Left ventricle myocardium inferior (tissue), 1 donor: ENCODE measurements at regions not wholly inside any gene's neighbourhood (a gene's known extent, or its start where the extent isn't known, plus 50 kb on each side); places are given as distances from the start of the nearest gene placed in this dataset.

Source experiments
- DNase-seq: peaks from one replicate; pipeline ENCODE4 v3.0.0-alpha.2; 2020
- H3K27ac ChIP-seq: fragments of 200-600 bp; replicated peaks from 2 replicates; pipeline ENCODE4 v1.8.0; 2021
- H3K27me3 ChIP-seq: fragments of 200-600 bp; 2 replicates; pipeline ENCODE4 v1.8.0; 2021; ENCODE audit warnings: low read depth
- H3K36me3 ChIP-seq: fragments of 200-600 bp; 2 replicates; pipeline ENCODE4 v1.8.0; 2021
- H3K4me1 ChIP-seq: fragments of 200-600 bp; 2 replicates; pipeline ENCODE4 v1.8.0; 2021
- H3K4me3 ChIP-seq: fragments of 200-600 bp; 2 replicates; pipeline ENCODE4 v1.8.0; 2021; ENCODE audit warnings: mild to moderate bottlenecking, moderate library complexity
- H3K9me3 ChIP-seq: fragments of 200-600 bp; replicated peaks from 2 replicates; pipeline ENCODE4 v1.8.0; 2021
- intact Hi-C: fragments of 100-400 bp; cut with micrococcal nuclease; formaldehyde crosslinking; loops from one replicate; pipeline ENCODE4 v1.11.0; 2022
- TF ChIP-seq, protein P1 (sequence below): fragments of 200-600 bp; IDR thresholded peaks from 2 replicates; pipeline ENCODE4 v1.8.0; 2021; ENCODE audit warnings: antibody characterized with exemption, mild to moderate bottlenecking, borderline replicate concordance
- donor health status: DM: no; HTN: yes; CAD: no; lungs with severe emphysema.

DNA sequence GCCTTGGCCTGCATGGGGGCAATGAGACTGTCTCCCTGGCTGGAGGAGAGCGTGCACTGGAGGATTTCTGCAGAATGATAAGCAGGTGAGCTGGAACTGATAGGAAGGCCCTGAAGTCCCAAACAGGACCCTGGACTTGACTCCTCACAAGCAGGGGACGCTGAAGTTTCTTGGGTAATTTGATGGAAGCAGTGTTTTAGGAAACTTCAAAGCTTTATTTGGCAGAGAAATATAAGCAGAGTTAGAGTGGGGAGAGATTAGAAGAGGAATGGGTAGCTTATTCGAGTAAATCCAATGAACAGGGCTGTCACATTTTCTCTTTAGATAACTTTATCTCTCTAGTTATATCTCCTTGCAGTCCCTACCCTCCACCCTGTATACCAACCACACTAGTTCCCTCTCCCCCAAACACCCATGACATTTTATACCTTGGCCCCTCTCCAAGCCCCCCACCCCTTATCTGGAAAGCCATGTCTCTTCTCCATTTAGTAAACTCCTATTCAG lies 73.6 kb upstream of the IGFBP5 start:
- DNase-seq = no peak
- H3K9me3 ChIP-seq = peaks cover 9% of the 10 kb centered on the region
- TF ChIP-seq, protein P1, sequence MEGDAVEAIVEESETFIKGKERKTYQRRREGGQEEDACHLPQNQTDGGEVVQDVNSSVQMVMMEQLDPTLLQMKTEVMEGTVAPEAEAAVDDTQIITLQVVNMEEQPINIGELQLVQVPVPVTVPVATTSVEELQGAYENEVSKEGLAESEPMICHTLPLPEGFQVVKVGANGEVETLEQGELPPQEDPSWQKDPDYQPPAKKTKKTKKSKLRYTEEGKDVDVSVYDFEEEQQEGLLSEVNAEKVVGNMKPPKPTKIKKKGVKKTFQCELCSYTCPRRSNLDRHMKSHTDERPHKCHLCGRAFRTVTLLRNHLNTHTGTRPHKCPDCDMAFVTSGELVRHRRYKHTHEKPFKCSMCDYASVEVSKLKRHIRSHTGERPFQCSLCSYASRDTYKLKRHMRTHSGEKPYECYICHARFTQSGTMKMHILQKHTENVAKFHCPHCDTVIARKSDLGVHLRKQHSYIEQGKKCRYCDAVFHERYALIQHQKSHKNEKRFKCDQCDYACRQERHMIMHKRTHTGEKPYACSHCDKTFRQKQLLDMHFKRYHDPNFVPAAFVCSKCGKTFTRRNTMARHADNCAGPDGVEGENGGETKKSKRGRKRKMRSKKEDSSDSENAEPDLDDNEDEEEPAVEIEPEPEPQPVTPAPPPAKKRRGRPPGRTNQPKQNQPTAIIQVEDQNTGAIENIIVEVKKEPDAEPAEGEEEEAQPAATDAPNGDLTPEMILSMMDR = peak; percentile 40
- no peaks in the 10 kb centered on the region for H3K36me3 ChIP-seq
- intact Hi-C loops = no loop called here
- H3K27ac ChIP-seq = no peak overlapping the region
- H3K4me1 ChIP-seq = peaks cover 30% of the 10 kb centered on the region
- H3K4me3 ChIP-seq = no peak overlapping the region
- H3K27me3 ChIP-seq = no peaks in the 10 kb centered on the region

DNA sequence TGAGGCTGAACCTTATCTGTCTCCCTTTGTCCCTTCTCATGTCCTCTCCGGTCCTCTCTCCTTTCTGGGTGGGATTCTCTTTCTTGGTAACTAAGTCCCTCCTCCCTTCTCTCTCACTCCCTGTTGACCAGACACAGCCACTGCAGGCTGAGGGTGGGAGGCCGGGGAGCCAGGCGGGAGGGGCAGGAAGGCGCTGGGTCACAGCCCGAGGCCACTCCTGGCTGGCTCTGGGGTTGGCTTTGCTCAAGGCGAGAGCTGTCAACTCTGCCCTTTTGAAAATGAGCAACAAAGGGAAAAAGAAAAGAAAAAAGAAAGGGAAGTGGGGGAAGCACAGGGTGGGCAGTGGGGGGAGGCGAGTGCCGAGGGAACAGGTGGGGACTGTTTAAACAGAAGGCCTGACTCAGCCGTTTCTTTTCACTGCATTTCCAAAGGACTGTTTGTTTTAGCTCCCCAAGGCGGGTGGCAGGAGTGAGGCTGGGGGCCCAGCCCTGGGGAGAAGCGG lies 70.5 kb upstream of the IGFBP5 start:
- peaks cover 26% of the 10 kb centered on the region for H3K4me1 ChIP-seq
- no peak overlapping the region for H3K4me3 ChIP-seq
- H3K36me3 ChIP-seq = no peaks in the 10 kb centered on the region
- TF ChIP-seq, protein P1 = peak; percentile 37
- peak; percentile 33 for DNase-seq
- H3K27me3 ChIP-seq = no peaks in the 10 kb centered on the region
- H3K9me3 ChIP-seq = no peaks in the 10 kb centered on the region
- peak overlapping the region; percentile 0 for H3K27ac ChIP-seq
- intact Hi-C loops = no loop called here

DNA sequence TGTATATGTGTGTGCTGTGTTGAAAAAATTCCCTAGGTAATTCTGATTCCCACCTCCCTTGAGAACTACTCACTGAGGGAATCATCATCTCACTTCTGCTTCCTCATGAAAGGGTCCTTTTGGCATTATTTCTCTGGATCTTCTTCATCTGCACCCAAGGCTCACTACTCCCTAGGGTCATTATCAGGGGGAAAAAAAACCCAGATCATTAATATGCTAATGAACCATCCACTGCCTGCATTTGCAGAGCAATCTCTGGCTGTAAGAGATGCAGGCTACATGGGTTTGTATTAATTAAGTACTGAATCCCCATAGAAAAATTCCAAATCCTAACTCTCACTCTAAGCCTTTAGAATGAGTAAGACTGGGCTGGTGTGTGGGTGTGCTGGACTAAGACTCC lies 68.0 kb upstream of the IGFBP5 start:
- TF ChIP-seq, protein P1 = no peak
- no peaks in the 10 kb centered on the region for H3K27me3 ChIP-seq
- no peak for DNase-seq
- no peak overlapping the region for H3K27ac ChIP-seq
- H3K4me1 ChIP-seq = peaks cover 34% of the 10 kb centered on the region
- intact Hi-C loops = no loop called here
- H3K4me3 ChIP-seq = no peak overlapping the region
- H3K36me3 ChIP-seq = no peaks in the 10 kb centered on the region
- no peaks in the 10 kb centered on the region for H3K9me3 ChIP-seq

DNA sequence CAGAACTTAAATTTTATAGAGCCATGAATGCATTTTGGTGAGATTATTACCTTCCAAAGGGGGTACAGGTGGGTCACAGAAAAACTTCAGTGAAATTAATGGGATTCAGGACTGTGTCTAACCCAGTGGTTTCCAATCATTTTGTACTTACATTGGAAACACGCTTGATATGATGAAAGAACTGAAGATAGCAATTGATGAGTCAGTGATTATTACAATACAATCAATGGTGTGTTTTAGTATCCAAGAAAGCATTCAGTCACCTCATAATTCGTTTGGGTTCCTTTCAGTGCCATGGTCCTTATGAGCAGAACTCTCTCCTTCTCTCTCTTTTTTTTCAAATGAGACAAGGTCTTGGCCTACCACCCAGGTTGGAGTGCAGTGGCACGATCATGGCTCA lies 66.5 kb upstream of the IGFBP5 start:
- no peaks in the 10 kb centered on the region for H3K36me3 ChIP-seq
- H3K27ac ChIP-seq = peak overlapping the region; percentile 45
- H3K9me3 ChIP-seq = no peaks in the 10 kb centered on the region
- TF ChIP-seq, protein P1 = no peak
- DNase-seq = no peak
- intact Hi-C loops = no loop called here
- no peaks in the 10 kb centered on the region for H3K27me3 ChIP-seq
- H3K4me3 ChIP-seq = no peak overlapping the region
- peaks cover 34% of the 10 kb centered on the region for H3K4me1 ChIP-seq

DNA sequence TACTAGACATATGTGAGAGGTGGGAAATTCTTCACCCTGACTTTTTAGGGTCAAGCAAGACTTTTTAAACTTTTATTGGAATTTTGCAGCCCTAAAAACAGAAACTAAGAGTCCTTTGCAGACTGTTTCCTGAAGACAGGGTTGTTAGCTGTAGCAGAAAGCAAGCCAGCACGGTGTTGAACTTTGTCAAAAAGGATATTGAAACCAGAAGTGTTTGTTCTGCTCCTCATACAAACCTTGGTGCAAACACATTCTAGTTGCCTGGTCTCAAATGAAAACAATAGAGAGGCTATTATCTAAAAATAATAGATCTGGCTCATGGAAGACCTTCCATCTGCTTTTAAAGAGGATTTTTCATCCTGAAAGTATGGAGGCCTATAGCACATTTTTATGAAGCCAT lies 65.8 kb upstream of the IGFBP5 start:
- peak overlapping the region; percentile 45 for H3K27ac ChIP-seq
- no peak overlapping the region for H3K4me3 ChIP-seq
- TF ChIP-seq, protein P1 = no peak
- peaks cover 28% of the 10 kb centered on the region for H3K4me1 ChIP-seq
- no peaks in the 10 kb centered on the region for H3K36me3 ChIP-seq
- no peak for DNase-seq
- intact Hi-C loops = no loop called here
- no peaks in the 10 kb centered on the region for H3K9me3 ChIP-seq
- no peaks in the 10 kb centered on the region for H3K27me3 ChIP-seq
